NB4 (cell line): ENCODE measurements at regions not wholly inside any gene's neighbourhood (a gene's known extent, or its start where the extent isn't known, plus 50 kb on each side); places are given as distances from the start of the nearest gene placed in this dataset.

Source experiments
- DNase-seq: peaks from one replicate; pipeline ENCODE4 v3.0.0; 2010; ENCODE audit warnings: low read depth
- H3K4me3 ChIP-seq: one replicate; pipeline ENCODE4 v1.5.1; 2011; ENCODE audit warnings: mild to moderate bottlenecking, low read depth, low read length, moderate library complexity
- MYC ChIP-seq: IDR thresholded peaks from 2 replicates; pipeline ENCODE4 v1.6.1; 2011; ENCODE audit warnings: low read depth, low read length
- POLR2A ChIP-seq: IDR thresholded peaks from 2 replicates; pipeline ENCODE4 v1.6.1; 2011; ENCODE audit warnings: mild to moderate bottlenecking; ENCODE audit not compliant: insufficient read length; ENCODE audit errors: extremely low read depth
- TF ChIP-seq, protein P1 (sequence below): IDR thresholded peaks from one replicate; pipeline ENCODE4 v1.5.1; 2012; ENCODE audit warnings: low read depth, low read length
- TF ChIP-seq, protein P2 (sequence below): IDR thresholded peaks from 2 replicates; pipeline ENCODE4 v1.6.1; 2011; ENCODE audit warnings: low read depth, low read length

DNA sequence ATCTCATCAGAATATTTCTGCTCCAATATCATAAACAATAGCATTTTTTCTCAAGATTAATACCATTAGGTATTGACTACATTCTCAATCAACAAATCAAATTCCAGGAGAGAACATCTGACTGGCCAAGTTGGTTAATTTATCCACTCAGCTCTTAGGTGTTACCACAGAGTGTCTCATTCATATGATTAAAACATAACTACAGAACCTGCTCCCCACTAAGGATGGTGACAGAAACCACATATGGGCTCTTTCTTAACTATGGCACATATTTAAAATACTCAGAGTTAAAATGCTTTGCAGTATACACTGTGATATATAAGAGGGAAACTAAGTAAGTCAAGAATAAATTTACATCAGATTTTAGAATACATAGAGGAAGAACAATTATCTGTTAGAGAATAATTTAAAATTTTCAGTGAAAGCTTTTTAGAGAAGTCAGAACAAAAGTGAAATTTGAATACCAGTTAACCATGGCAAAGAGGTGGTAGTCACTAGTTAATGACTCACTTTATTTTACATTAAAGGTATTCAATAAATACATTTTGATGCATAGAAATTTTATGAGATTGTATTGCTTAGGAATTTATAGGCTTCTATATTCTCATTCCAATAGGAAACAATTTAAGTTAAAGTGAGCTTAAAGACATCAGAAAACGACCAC is 1120.8 kb upstream of the TMEFF2 start:
- no peak overlapping the region for H3K4me3 ChIP-seq
- DNase-seq = no peak
- TF ChIP-seq, protein P1, sequence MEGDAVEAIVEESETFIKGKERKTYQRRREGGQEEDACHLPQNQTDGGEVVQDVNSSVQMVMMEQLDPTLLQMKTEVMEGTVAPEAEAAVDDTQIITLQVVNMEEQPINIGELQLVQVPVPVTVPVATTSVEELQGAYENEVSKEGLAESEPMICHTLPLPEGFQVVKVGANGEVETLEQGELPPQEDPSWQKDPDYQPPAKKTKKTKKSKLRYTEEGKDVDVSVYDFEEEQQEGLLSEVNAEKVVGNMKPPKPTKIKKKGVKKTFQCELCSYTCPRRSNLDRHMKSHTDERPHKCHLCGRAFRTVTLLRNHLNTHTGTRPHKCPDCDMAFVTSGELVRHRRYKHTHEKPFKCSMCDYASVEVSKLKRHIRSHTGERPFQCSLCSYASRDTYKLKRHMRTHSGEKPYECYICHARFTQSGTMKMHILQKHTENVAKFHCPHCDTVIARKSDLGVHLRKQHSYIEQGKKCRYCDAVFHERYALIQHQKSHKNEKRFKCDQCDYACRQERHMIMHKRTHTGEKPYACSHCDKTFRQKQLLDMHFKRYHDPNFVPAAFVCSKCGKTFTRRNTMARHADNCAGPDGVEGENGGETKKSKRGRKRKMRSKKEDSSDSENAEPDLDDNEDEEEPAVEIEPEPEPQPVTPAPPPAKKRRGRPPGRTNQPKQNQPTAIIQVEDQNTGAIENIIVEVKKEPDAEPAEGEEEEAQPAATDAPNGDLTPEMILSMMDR = no peak
- TF ChIP-seq MYC = no peak
- TF ChIP-seq, protein P2, sequence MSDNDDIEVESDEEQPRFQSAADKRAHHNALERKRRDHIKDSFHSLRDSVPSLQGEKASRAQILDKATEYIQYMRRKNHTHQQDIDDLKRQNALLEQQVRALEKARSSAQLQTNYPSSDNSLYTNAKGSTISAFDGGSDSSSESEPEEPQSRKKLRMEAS = no peak
- no peak for TF ChIP-seq POLR2A

DNA sequence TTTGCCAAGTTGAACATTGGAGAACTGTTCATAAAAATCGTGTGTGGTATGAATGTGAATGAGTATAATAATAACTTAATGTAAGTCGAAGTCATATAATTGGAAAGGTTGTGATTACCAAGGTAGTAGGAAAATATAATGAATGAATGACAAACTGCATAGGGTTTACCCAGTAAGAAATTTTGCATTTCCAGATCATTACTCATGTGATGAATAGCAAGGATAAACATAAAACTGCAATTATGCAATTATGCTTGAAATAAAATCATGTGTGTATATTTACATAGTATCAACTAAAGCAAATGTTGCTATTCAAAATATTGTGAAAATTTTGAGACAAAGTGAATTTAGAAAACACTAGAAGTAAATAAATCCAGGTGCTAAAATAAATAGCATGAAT is 1108.7 kb upstream of the TMEFF2 start:
- DNase-seq = no peak
- H3K4me3 ChIP-seq = no peak overlapping the region
- TF ChIP-seq, protein P2 = no peak
- TF ChIP-seq, protein P1 = no peak
- TF ChIP-seq MYC = no peak
- TF ChIP-seq POLR2A = no peak

DNA sequence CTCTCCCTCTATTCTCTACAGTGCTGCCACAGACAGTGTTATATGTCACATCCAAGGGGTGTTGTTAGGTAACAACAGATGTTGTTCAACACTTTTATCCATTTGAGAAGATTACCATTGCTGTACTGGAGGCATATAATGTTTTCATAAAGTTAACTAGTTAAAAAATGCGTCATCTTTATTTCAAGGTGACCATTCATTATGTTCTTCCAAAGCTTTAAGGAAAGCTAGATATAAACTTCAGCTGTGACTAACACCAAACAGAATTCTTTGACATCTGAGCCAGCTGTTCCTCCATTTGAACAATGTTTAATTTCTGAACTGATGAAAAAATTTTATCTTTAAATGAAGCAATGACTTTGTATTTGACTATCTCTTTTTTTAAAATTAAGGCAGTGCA is 1099.6 kb upstream of the TMEFF2 start:
- no peak overlapping the region for H3K4me3 ChIP-seq
- no peak for DNase-seq
- TF ChIP-seq POLR2A (no peak), MYC (no peak)
- TF ChIP-seq, protein P1 = no peak
- TF ChIP-seq, protein P2 = no peak

DNA sequence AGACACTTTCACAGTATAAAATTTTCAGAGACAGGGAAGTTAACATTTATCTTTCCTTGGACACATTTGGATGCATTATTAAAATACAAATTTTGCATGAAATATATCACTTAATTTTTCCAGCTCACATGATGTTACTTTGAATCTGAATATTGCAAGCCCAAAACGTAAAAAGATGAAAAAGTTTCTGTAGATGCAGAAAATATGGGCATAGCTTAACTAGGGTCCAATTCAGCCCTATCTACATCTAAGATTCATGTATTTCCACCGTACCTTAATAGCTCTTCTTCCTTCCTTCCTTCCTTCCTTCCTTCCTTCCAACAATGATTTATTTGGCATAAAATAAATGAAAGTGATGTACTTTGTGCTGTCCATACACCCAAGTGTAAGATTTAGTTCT is 1084.6 kb upstream of the TMEFF2 start:
- TF ChIP-seq, protein P1 = no peak
- TF ChIP-seq, protein P2 = no peak
- TF ChIP-seq POLR2A (no peak), MYC (no peak)
- no peak overlapping the region for H3K4me3 ChIP-seq
- DNase-seq = no peak

DNA sequence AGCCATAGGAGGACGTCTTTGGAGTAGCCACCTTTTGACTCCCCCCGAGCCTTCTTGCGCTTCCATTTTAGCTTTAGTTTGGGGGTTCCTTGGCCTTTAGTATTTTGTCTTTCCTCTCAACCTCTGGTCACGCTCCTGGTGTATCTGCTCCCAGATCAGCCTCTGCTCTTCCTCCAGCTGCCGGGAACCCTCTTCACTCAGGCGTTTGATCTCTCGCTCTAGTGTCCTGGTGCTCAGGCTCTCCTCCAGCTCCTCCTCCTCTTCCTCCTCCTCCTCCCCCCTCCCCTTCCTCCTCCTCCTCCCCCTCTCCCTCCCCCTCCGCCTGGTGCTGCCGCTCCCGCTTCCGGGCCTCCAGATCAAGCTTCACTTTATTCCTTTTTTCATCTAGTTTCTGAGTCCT is 1082.3 kb upstream of the TMEFF2 start:
- TF ChIP-seq, protein P2 = no peak
- TF ChIP-seq POLR2A = no peak
- no peak for TF ChIP-seq MYC
- TF ChIP-seq, protein P1 = no peak
- H3K4me3 ChIP-seq = no peak overlapping the region
- no peak for DNase-seq

DNA sequence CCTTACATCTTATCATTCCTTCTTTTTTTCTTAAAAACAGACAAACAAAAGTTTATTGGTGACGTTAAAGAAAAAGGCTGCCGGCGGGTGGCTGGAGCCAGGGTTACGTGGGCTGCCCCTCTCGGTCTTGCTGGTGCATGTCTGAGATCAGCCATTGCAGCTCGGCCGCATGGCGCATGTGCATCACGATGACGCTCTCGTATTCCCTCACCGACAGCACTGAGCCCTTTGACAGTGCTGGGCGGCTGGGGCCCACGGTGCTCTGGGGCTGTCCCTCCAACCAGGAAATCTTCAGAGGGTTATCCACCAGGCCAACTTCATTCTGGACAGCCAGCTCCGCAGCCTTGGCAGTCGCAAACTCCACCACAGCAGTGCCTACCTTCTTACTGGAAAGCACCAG is 1081.8 kb upstream of the TMEFF2 start:
- DNase-seq = no peak
- H3K4me3 ChIP-seq = no peak overlapping the region
- TF ChIP-seq POLR2A = no peak
- no peak for TF ChIP-seq MYC
- TF ChIP-seq, protein P2 = no peak
- TF ChIP-seq, protein P1 = no peak
